Trophoblast cell (in vitro differentiated cells and primary cell): ENCODE measurements at regions not wholly inside any gene's neighbourhood (a gene's known extent, or its start where the extent isn't known, plus 50 kb on each side); places are given as distances from the start of the nearest gene placed in this dataset.

Experiments used
- DNase-seq, 2 donors: peaks; one replicate each; pipeline ENCODE4 v3.0.0-alpha.2; 2016
- H2AFZ ChIP-seq: 2 replicates; pipeline ENCODE4 v1.6.1; 2013; ENCODE audit warnings: low read length, moderate library complexity, mild to moderate bottlenecking; ENCODE audit not compliant: insufficient read depth, poor library complexity
- H2AK5ac ChIP-seq: 2 replicates; pipeline ENCODE4 v1.6.1; 2013; ENCODE audit warnings: mild to moderate bottlenecking, low read length
- H2BK120ac ChIP-seq: 2 replicates; pipeline ENCODE4 v1.6.1; 2013; ENCODE audit warnings: low read length, mild to moderate bottlenecking, moderate library complexity; ENCODE audit not compliant: insufficient read depth, poor library complexity
- H2BK12ac ChIP-seq: 2 replicates; pipeline ENCODE4 v1.6.1; 2013; ENCODE audit warnings: mild to moderate bottlenecking, low read length, moderate library complexity
- H2BK5ac ChIP-seq: 2 replicates; pipeline ENCODE4 v1.6.1; 2013; ENCODE audit warnings: low read length, low read depth, moderate library complexity, mild to moderate bottlenecking; ENCODE audit not compliant: poor library complexity
- H3K14ac ChIP-seq: 2 replicates; pipeline ENCODE4 v1.6.1; 2013; ENCODE audit warnings: mild to moderate bottlenecking, low read length
- H3K18ac ChIP-seq: 2 replicates; pipeline ENCODE4 v1.6.1; 2013; ENCODE audit warnings: mild to moderate bottlenecking, low read length
- H3K23ac ChIP-seq: 2 replicates; pipeline ENCODE4 v1.6.1; 2013; ENCODE audit warnings: low read length
- H3K27ac ChIP-seq: 2 replicates; pipeline ENCODE4 v1.5.1; 2013; ENCODE audit warnings: low read depth, mild to moderate bottlenecking, inconsistent platforms, low read length, moderate library complexity
- H3K27me3 ChIP-seq: 2 replicates; pipeline ENCODE4 v1.6.1; 2013; ENCODE audit warnings: inconsistent platforms, mild to moderate bottlenecking, low read length, moderate library complexity; ENCODE audit not compliant: insufficient read depth
- H3K36me3 ChIP-seq, 2 experiments: 1 replicate in 1 of 2; 2 replicates in 1 of 2; pipeline ENCODE4 v1.6.1; 2013; ENCODE audit warnings: low read length in 2 of 2, mild to moderate bottlenecking in 2 of 2, moderate library complexity in 1 of 2; ENCODE audit not compliant: insufficient read depth in 2 of 2, control insufficient read depth in 1 of 2
- H3K4ac ChIP-seq: 2 replicates; pipeline ENCODE4 v1.6.1; 2013; ENCODE audit warnings: low read depth, mild to moderate bottlenecking, low read length, moderate library complexity
- H3K4me1 ChIP-seq, 2 experiments: 1 replicate in 1 of 2; 2 replicates in 1 of 2; pipeline ENCODE4 v1.6.1; 2013; ENCODE audit warnings: low read length in 2 of 2, mild to moderate bottlenecking in 2 of 2, moderate library complexity in 1 of 2; ENCODE audit not compliant: insufficient read depth in 2 of 2, control insufficient read depth in 1 of 2
- H3K4me2 ChIP-seq: 2 replicates; pipeline ENCODE4 v1.6.1; 2013; ENCODE audit warnings: inconsistent platforms, mild to moderate bottlenecking, low read length, moderate library complexity
- H3K4me3 ChIP-seq: 2 replicates; pipeline ENCODE4 v1.5.1; 2013; ENCODE audit warnings: mild to moderate bottlenecking, low read depth, low read length, inconsistent platforms
- H3K79me1 ChIP-seq: one replicate; pipeline ENCODE4 v1.6.1; 2013; ENCODE audit warnings: low read length
- H3K79me2 ChIP-seq: 2 replicates; pipeline ENCODE4 v1.6.1; 2013; ENCODE audit warnings: low read length, mild to moderate bottlenecking; ENCODE audit not compliant: control insufficient read depth, insufficient read depth, poor library complexity
- H3K9ac ChIP-seq: 2 replicates; pipeline ENCODE4 v1.6.1; 2013; ENCODE audit warnings: mild to moderate bottlenecking, low read length
- H3K9me3 ChIP-seq: 2 replicates; pipeline ENCODE4 v1.6.1; 2013; ENCODE audit warnings: low read depth, mild to moderate bottlenecking, control low read depth, inconsistent platforms, low read length; ENCODE audit not compliant: insufficient read depth
- H4K12ac ChIP-seq: 2 replicates; pipeline ENCODE4 v1.6.1; 2013; ENCODE audit warnings: low read depth, mild to moderate bottlenecking, low read length, moderate library complexity
- H4K8ac ChIP-seq: 2 replicates; pipeline ENCODE4 v1.6.1; 2013; ENCODE audit warnings: low read depth, mild to moderate bottlenecking, low read length, moderate library complexity
- H4K91ac ChIP-seq: one replicate; pipeline ENCODE4 v1.6.1; 2013; ENCODE audit warnings: low read depth, mild to moderate bottlenecking, low read length, moderate library complexity
- WGBS: extraction: QIAGEN DNeasy Blood & Tissue Kit; methylation state at CpG from one replicate; pipeline ENCODE4 v1.1.7; 2013; ENCODE audit warnings: missing lambda C conversion rate; ENCODE audit not compliant: insufficient read length, insufficient coverage; ENCODE audit errors: extremely low coverage; 5-methylcytosine and 5-hydroxymethylcytosine counted together

- H4K12ac ChIP-seq, result no peak overlapping the region
- H2BK5ac ChIP-seq, result no peak overlapping the region
- no peaks in the 10 kb centered on the region for H3K36me3 ChIP-seq
- no peak overlapping the region for H4K91ac ChIP-seq
- no peak overlapping the region for H4K8ac ChIP-seq
- no peak overlapping the region for H2AK5ac ChIP-seq
- H3K9ac ChIP-seq, result no peak overlapping the region
- H3K9me3 ChIP-seq, result no peaks in the 10 kb centered on the region
- no peak overlapping the region for H2BK12ac ChIP-seq
- H3K79me1 ChIP-seq, result no peaks in the 10 kb centered on the region
- no CpG with 5 or more reads among the region's 1 CpG for WGBS
- H3K79me2 ChIP-seq, result no peaks in the 10 kb centered on the region
- H3K4ac ChIP-seq, result no peak overlapping the region
- no peaks in the 10 kb centered on the region for H3K4me1 ChIP-seq
- no peak overlapping the region for H2BK120ac ChIP-seq
- no peak overlapping the region for H2AFZ ChIP-seq
- no peak overlapping the region for H3K14ac ChIP-seq
- DNase-seq, result no peak
- H3K4me2 ChIP-seq, result no peak overlapping the region
- H3K27me3 ChIP-seq, result no peaks in the 10 kb centered on the region
- no peak overlapping the region for H3K4me3 ChIP-seq
- no peak overlapping the region for H3K27ac ChIP-seq
- no peak overlapping the region for H3K23ac ChIP-seq
- no peak overlapping the region for H3K18ac ChIP-seq
Observed at GRCh38 chr4:111994392-111994791, 150.9 kb upstream of the FAM241A start.

DNA sequence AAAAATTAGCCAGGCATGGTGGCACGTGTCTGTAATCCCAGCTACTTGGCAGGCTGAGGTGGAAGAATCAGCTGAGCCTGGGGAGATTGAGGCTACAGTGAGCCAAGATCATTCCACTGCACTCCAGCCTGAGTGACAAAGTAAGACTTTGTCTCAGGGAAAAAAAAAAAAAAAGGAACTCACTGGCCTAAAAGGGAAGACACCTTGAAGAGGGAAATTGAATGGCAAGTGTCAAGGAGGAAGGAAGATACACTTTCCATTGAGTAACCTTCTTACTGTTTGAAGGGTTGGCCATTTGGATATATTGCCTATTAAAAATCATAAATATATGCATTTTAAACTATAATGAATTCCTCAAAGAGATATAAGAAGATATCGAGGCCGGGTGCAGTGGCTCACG is 147.5 kb upstream of the FAM241A start:
- no peak overlapping the region for H2BK5ac ChIP-seq
- H3K23ac ChIP-seq, result no peak overlapping the region
- H4K8ac ChIP-seq, result no peak overlapping the region
- DNase-seq, result no peak
- H2BK12ac ChIP-seq, result no peak overlapping the region
- H3K18ac ChIP-seq, result no peak overlapping the region
- H3K4me3 ChIP-seq, result no peak overlapping the region
- H4K12ac ChIP-seq, result no peak overlapping the region
- H3K9me3 ChIP-seq, result no peaks in the 10 kb centered on the region
- H3K4me1 ChIP-seq, result no peaks in the 10 kb centered on the region
- no peaks in the 10 kb centered on the region for H3K36me3 ChIP-seq
- no peak overlapping the region for H3K9ac ChIP-seq
- H3K27ac ChIP-seq, result no peak overlapping the region
- H3K79me1 ChIP-seq, result no peaks in the 10 kb centered on the region
- H3K14ac ChIP-seq, result no peak overlapping the region
- H2AK5ac ChIP-seq, result no peak overlapping the region
- no peak overlapping the region for H3K4ac ChIP-seq
- H4K91ac ChIP-seq, result no peak overlapping the region
- no CpG with 5 or more reads among the region's 4 CpGs for WGBS
- H2BK120ac ChIP-seq, result no peak overlapping the region
- H3K79me2 ChIP-seq, result no peaks in the 10 kb centered on the region
- H2AFZ ChIP-seq, result no peak overlapping the region
- no peaks in the 10 kb centered on the region for H3K27me3 ChIP-seq
- H3K4me2 ChIP-seq, result no peak overlapping the region

GRCh38 chr4:111999801-112000200 is 145.5 kb upstream of the FAM241A start:
- Histone ChIP-seq H3K9ac (no peak overlapping the region), H3K27me3 (no peaks in the 10 kb centered on the region), H4K91ac (no peak overlapping the region), H3K79me1 (no peaks in the 10 kb centered on the region), H2AFZ (no peak overlapping the region), H3K27ac (no peak overlapping the region), H4K8ac (no peak overlapping the region), H2BK12ac (no peak overlapping the region), H4K12ac (no peak overlapping the region), H2BK120ac (no peak overlapping the region), H3K79me2 (no peaks in the 10 kb centered on the region), H3K36me3 (no peaks in the 10 kb centered on the region), H3K14ac (no peak overlapping the region), H2BK5ac (no peak overlapping the region), H2AK5ac (no peak overlapping the region), H3K4me3 (no peak overlapping the region), H3K18ac (no peak overlapping the region), H3K23ac (no peak overlapping the region), H3K4ac (no peak overlapping the region), H3K4me1 (no peaks in the 10 kb centered on the region), H3K9me3 (no peaks in the 10 kb centered on the region), H3K4me2 (no peak overlapping the region)
- no peak for DNase-seq
- no CpG with 5 or more reads among the region's 3 CpGs for WGBS

GRCh38 chr4:112001041-112001440 is 144.2 kb upstream of the FAM241A start:
- Histone ChIP-seq H3K23ac (no peak overlapping the region), H2BK120ac (no peak overlapping the region), H3K4me3 (no peak overlapping the region), H2BK12ac (no peak overlapping the region), H3K27ac (no peak overlapping the region), H3K79me1 (no peaks in the 10 kb centered on the region), H2AFZ (no peak overlapping the region), H2AK5ac (no peak overlapping the region), H3K4me2 (no peak overlapping the region), H3K36me3 (no peaks in the 10 kb centered on the region), H4K91ac (no peak overlapping the region), H3K9me3 (no peaks in the 10 kb centered on the region), H4K8ac (no peak overlapping the region), H3K4me1 (no peaks in the 10 kb centered on the region), H3K18ac (no peak overlapping the region), H4K12ac (no peak overlapping the region), H3K9ac (no peak overlapping the region), H3K14ac (no peak overlapping the region), H3K4ac (no peak overlapping the region), H2BK5ac (no peak overlapping the region), H3K79me2 (no peaks in the 10 kb centered on the region), H3K27me3 (no peaks in the 10 kb centered on the region)
- DNase-seq, result no peak
- no CpG with 5 or more reads among the region's 1 CpG for WGBS
